ENCODE measurements at regions not wholly inside any gene's neighbourhood (a gene's known extent, or its start where the extent isn't known, plus 50 kb on each side); places are given as distances from the start of the nearest gene placed in this dataset.

GRCh38 chr16:82313754-82314153 lies 143.7 kb upstream of the MPHOSPH6 start:
- TF ChIP-seq CTCF (IDR thresholded peaks at IDR 0.05; ENCODE audit: low read depth, low read length): no peak
- Histone ChIP-seq H3K4me1 (no peaks in the 10 kb centered on the region), H3K36me3 (no peaks in the 10 kb centered on the region), H3K9me3 (no peaks in the 10 kb centered on the region), H3K27me3 (no peaks in the 10 kb centered on the region), H3K4me3 (ENCODE audit: low read depth, low read length) (no peak overlapping the region)
- no peak for DNase-seq

GRCh38 chr16:82311528-82311927 lies 141.5 kb upstream of the MPHOSPH6 start:
- no peaks in the 10 kb centered on the region for H3K36me3 ChIP-seq
- no peaks in the 10 kb centered on the region for H3K4me1 ChIP-seq
- no peaks in the 10 kb centered on the region for H3K9me3 ChIP-seq
- no peaks in the 10 kb centered on the region for H3K27me3 ChIP-seq
- no peak overlapping the region for H3K4me3 ChIP-seq (ENCODE audit: low read depth, low read length)
- TF ChIP-seq CTCF (IDR thresholded peaks at IDR 0.05; ENCODE audit: low read depth, low read length): no peak
- no peak for DNase-seq

- no peak for TF ChIP-seq CTCF (IDR thresholded peaks at IDR 0.05; ENCODE audit: low read depth, low read length)
- Histone ChIP-seq H3K4me1 (no peaks in the 10 kb centered on the region), H3K27me3 (no peaks in the 10 kb centered on the region), H3K4me3 (ENCODE audit: low read depth, low read length) (no peak overlapping the region), H3K9me3 (no peaks in the 10 kb centered on the region), H3K36me3 (no peaks in the 10 kb centered on the region)
- no peak for DNase-seq
These were observed 132.2 kb upstream of the MPHOSPH6 start for GRCh38 chr16:82302042-82302727.

- Histone ChIP-seq H3K9me3 (no peaks in the 10 kb centered on the region), H3K27me3 (no peaks in the 10 kb centered on the region), H3K4me3 (ENCODE audit: low read depth, low read length) (no peak overlapping the region), H3K36me3 (no peaks in the 10 kb centered on the region), H3K4me1 (no peaks in the 10 kb centered on the region)
- no peak for TF ChIP-seq CTCF (IDR thresholded peaks at IDR 0.05; ENCODE audit: low read depth, low read length)
- no peak for DNase-seq
These were observed 131.2 kb upstream of the MPHOSPH6 start for GRCh38 chr16:82301146-82301755.

GRCh38 chr16:82300374-82300951 lies 130.4 kb upstream of the MPHOSPH6 start:
- Histone ChIP-seq H3K36me3 (no peaks in the 10 kb centered on the region), H3K27me3 (no peaks in the 10 kb centered on the region), H3K4me3 (ENCODE audit: low read depth, low read length) (no peak overlapping the region), H3K9me3 (no peaks in the 10 kb centered on the region), H3K4me1 (no peaks in the 10 kb centered on the region)
- DNase-seq: no peak
- TF ChIP-seq CTCF (IDR thresholded peaks at IDR 0.05; ENCODE audit: low read depth, low read length): no peak

- Histone ChIP-seq H3K27me3 (no peaks in the 10 kb centered on the region), H3K4me1 (no peaks in the 10 kb centered on the region), H3K9me3 (no peaks in the 10 kb centered on the region), H3K4me3 (ENCODE audit: low read depth, low read length) (no peak overlapping the region), H3K36me3 (no peaks in the 10 kb centered on the region)
- DNase-seq: no peak
- no peak for TF ChIP-seq CTCF (IDR thresholded peaks at IDR 0.05; ENCODE audit: low read depth, low read length)
These were observed 128.4 kb upstream of the MPHOSPH6 start for GRCh38 chr16:82298472-82298871.
